GM18867 (cell line): ENCODE measurements at regions not wholly inside any gene's neighbourhood (a gene's known extent, or its start where the extent isn't known, plus 50 kb on each side); places are given as distances from the start of the nearest gene placed in this dataset.

Experiments
- ATAC-seq: cut with Tn5 transposase; IDR thresholded peaks from one replicate; pipeline ENCODE4 v1.9.1; 2021; ENCODE audit warnings: mild to moderate bottlenecking, moderate library complexity; ENCODE audit not compliant: unreplicated experiment

GRCh38 chr13:81762449-81762848, 1421.5 kb upstream of the SPRY2 start:
- no peak for ATAC-seq

DNA sequence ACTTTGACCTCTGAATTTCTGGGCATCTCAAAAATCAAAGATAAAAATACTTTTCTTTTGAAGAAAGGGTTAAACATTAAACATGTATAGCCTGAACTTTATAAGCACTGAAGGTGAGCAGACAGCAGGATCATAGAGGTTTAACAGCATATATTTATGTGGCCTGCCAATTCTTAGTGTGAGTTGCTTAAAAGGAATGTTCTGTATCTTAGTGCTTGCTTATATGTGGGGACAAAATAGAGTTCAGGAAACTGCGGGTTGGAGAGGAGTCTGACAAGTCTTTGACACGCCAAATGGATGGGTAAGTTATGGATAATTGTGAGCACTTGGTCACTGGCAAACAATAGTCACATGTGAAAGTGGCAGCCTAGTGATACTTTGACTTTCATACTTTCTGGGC, 1419.4 kb upstream of the SPRY2 start:
- ATAC-seq = no peak

GRCh38 chr13:81757348-81757970, 1416.5 kb upstream of the SPRY2 start:
- no peak for ATAC-seq

GRCh38 chr13:81745391-81745790, 1404.5 kb upstream of the SPRY2 start:
- no peak for ATAC-seq

DNA sequence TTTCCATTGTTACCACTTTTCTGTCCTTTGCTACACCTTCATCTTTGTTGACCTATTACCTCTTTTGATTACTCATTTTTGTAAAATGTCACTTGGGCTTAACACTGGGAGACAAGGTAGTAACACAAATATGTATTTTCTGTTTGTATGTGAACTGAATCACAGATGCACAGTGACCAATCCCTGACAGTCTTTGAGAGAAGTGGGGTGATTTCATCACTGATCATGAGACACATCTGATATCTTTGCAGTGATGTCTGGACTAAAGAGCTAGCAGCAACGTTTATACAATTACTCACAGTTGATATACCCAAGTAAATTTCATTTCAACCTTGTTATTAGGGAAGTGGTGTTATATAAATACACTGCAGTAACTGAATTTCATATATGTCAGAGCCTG, 1397.4 kb upstream of the SPRY2 start:
- no peak for ATAC-seq

- ATAC-seq = no peak
Observed at GRCh38 chr13:81726037-81726726, 1385.3 kb upstream of the SPRY2 start.

GRCh38 chr13:81722456-81722855, 1381.5 kb upstream of the SPRY2 start:
- no peak for ATAC-seq

- ATAC-seq = no peak
Observed at GRCh38 chr13:81721400-81721799, 1380.5 kb upstream of the SPRY2 start.

- ATAC-seq = no peak
Observed at GRCh38 chr13:81714513-81714912, 1373.6 kb upstream of the SPRY2 start.

GRCh38 chr13:81713201-81713600, 1372.3 kb upstream of the SPRY2 start:
- ATAC-seq = no peak

DNA sequence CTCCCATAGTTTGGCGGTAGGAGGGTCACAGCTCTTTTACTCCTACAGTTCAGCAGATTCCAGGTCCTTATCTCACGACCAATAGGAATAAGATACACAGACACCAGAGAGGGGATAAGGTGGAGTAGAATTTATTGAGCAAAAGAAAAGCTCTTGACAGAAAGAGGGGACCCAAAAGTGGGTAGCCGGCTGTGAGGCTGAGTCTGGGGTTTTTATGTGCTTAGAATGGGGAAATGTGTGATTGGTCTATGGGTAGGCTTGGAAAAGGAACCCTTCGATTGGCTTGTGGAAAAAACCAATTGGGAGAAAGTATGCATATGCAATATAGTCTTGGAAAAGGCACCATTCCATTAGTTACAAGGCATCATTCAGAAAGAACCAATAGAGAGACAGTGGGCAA, 1356.9 kb upstream of the SPRY2 start:
- no peak for ATAC-seq

DNA sequence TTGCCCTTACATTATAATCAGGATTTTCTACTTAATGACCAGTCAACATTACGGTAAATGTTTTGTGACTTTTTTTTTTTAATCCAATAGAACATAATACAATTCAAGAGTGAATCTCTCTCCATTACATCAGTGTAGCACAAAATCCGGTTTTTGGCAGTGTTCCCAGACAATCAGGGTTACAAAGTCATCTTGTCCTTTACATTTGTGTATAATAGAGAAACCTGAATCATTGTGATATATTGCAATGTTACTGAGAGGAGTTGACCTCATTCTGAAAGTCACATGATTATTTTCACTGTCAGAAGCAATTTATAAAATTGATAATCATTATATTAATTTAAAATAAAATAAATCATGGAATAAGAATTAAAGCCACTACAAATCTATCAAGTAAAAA, 1346.0 kb upstream of the SPRY2 start:
- no peak for ATAC-seq

DNA sequence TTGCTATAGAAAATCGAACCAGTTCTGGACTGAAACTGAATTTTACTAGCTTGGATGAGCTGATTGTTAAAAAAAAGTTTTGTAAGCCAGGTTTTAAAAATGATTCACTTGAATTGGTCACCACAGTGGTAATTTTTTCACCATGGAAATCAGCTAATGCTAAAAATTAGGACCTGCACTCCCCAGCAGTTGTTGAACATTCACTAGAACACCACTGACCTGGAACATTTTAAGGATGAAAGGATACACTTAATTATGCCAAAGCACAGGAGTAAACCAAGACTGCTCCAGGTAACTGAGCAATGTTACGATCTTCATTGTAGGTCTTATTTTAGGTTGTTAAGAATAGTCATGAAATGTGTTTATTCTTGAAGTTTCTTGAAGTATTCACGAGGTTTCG, 1342.6 kb upstream of the SPRY2 start:
- ATAC-seq = no peak

DNA sequence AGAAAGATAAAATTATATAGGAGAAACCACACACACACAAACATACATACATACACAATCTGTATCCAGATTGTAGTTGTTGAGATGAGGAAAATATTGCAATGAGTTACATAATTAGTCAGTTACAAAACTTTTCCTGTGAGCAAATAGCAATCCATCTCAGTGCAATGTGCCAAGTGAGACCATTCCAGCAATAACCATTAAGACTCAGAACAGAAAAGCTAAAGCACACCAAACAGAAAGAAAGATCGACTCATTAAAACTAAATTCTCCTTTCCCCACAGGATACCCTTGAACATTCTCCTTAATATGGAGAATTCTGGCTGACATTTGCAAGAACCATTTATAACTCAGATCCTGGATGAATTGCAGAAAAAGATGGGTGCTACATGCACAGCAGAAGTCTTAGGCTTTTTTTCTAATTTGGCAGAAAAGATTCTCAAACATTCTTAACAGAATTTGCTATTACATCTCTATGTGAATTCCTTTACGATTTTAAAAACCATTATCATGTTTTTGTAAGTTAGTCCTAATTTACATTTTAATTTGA, 1341.2 kb upstream of the SPRY2 start:
- no peak for ATAC-seq

- ATAC-seq = no peak
Observed at GRCh38 chr13:81677857-81678256, 1336.9 kb upstream of the SPRY2 start.

DNA sequence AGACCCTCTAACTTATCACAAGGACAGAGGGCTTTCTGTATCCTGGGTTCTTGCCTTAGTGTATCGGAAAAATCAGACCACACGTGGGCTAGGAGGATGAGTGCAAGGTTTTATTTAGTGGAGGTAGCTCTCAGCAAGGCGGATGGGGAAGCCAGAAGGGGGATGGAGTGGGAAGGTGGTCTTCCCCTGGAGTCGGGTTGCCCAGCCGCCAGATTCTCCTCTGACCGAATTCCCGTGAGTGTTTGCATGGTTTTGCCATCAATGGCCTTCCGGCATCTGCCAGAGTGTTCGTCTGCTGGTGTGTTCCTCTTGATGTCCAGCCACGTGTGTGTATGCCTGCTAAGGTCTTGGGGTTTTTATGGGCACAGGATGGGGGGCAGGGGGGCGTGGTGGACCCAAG, 1335.1 kb upstream of the SPRY2 start:
- no peak for ATAC-seq

GRCh38 chr13:81671064-81671463, 1330.1 kb upstream of the SPRY2 start:
- no peak for ATAC-seq

- no peak for ATAC-seq
Observed at GRCh38 chr13:81670048-81670447, 1329.1 kb upstream of the SPRY2 start.

DNA sequence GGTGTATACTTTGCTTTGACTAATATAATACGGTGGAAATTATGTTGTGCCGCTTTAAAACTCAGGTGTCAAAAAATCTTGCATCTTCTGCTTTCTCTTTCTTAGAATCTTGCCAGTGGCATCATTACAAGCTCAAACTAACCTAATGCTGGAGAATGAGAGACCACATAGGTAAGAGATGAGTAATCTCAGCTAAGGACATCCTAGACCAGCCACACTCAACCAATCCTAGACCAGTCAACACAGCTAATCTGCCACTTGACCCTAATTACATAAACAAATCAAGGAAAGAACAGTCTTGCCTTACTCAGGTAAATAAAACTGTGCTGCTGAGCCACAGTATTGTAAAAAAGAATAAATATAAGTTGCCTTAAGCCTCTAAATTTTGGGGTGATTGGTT, 1323.9 kb upstream of the SPRY2 start:
- ATAC-seq = no peak

DNA sequence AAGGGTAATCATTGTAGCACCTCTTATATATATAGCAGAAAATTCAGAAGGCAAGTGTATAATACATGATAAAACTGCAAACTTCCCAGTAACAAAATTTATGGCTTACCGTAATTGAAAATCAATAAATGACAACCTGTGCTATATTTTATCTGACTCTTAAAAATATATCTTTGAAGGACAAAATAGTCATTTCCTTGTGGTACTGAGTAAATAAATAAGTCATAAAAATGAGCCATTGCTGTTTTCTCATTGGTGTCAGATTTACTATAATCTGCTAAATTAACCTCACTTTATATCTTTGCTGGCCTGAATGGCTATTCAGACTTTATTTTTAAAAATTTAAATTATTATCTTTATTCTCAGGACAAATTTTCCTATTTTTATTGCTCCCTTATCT, 1319.1 kb upstream of the SPRY2 start:
- ATAC-seq = no peak

GRCh38 chr13:81658598-81659370, 1317.9 kb upstream of the SPRY2 start:
- no peak for ATAC-seq
